WERI-Rb-1 (cell line): ENCODE measurements at regions not wholly inside any gene's neighbourhood (a gene's known extent, or its start where the extent isn't known, plus 50 kb on each side); places are given as distances from the start of the nearest gene placed in this dataset.

ENCODE experiments used
- DNase-seq: peaks from one replicate; pipeline ENCODE4 v3.0.0-alpha.2; 2020
- H3K27ac ChIP-seq: fragments of 250-450 bp; sonication (Bioruptor Pico); 2 replicates; pipeline ENCODE4 v1.5.1; 2020; ENCODE audit warnings: mild to moderate bottlenecking, moderate library complexity
- H3K27me3 ChIP-seq: fragments of 250-450 bp; sonication (Bioruptor Pico); 2 replicates; pipeline ENCODE4 v1.5.1; 2021; ENCODE audit warnings: mild to moderate bottlenecking, low read depth, moderate library complexity; ENCODE audit not compliant: insufficient read depth, severe bottlenecking
- H3K36me3 ChIP-seq: fragments of 250-450 bp; sonication (Bioruptor Pico); 2 replicates; pipeline ENCODE4 v1.5.1; 2020; ENCODE audit warnings: mild to moderate bottlenecking, moderate library complexity
- H3K4me3 ChIP-seq: 2 replicates; pipeline ENCODE4 v1.5.1; 2011; ENCODE audit warnings: low read depth, mild to moderate bottlenecking, control low read depth, low read length
- H3K9me3 ChIP-seq: fragments of 250-450 bp; sonication (Bioruptor Pico); 2 replicates; pipeline ENCODE4 v1.5.1; 2021; ENCODE audit warnings: mild to moderate bottlenecking, moderate library complexity; ENCODE audit not compliant: severe bottlenecking
- CTCF ChIP-seq: IDR thresholded peaks from 2 replicates; pipeline ENCODE4 v1.5.1; 2011; ENCODE audit warnings: low read depth, mild to moderate bottlenecking, control low read depth, inconsistent platforms, low read length

GRCh38 chr14:30158299-30158698 is 230.7 kb upstream of the PRKD1 start:
- no peak for DNase-seq
- H3K27me3 ChIP-seq: no peaks in the 10 kb centered on the region
- H3K27ac ChIP-seq: no peak overlapping the region
- no peaks in the 10 kb centered on the region for H3K36me3 ChIP-seq
- TF ChIP-seq CTCF: no peak
- H3K9me3 ChIP-seq: no peaks in the 10 kb centered on the region
- H3K4me3 ChIP-seq: no peak overlapping the region

GRCh38 chr14:30159374-30159773 is 231.7 kb upstream of the PRKD1 start:
- no peak overlapping the region for H3K27ac ChIP-seq
- TF ChIP-seq CTCF: no peak
- no peak overlapping the region for H3K4me3 ChIP-seq
- no peaks in the 10 kb centered on the region for H3K36me3 ChIP-seq
- DNase-seq: no peak
- no peaks in the 10 kb centered on the region for H3K9me3 ChIP-seq
- H3K27me3 ChIP-seq: no peaks in the 10 kb centered on the region

GRCh38 chr14:30160608-30161007 is 233.0 kb upstream of the PRKD1 start:
- H3K4me3 ChIP-seq: no peak overlapping the region
- H3K36me3 ChIP-seq: no peaks in the 10 kb centered on the region
- H3K27ac ChIP-seq: no peak overlapping the region
- H3K27me3 ChIP-seq: no peaks in the 10 kb centered on the region
- DNase-seq: no peak
- no peak for TF ChIP-seq CTCF
- no peaks in the 10 kb centered on the region for H3K9me3 ChIP-seq

- TF ChIP-seq CTCF: no peak
- H3K4me3 ChIP-seq: no peak overlapping the region
- no peaks in the 10 kb centered on the region for H3K9me3 ChIP-seq
- no peaks in the 10 kb centered on the region for H3K27me3 ChIP-seq
- H3K36me3 ChIP-seq: no peaks in the 10 kb centered on the region
- DNase-seq: no peak
- H3K27ac ChIP-seq: no peak overlapping the region
Measured at GRCh38 chr14:30162066-30162465, 234.4 kb upstream of the PRKD1 start.

- Histone ChIP-seq H3K27ac (no peak overlapping the region), H3K4me3 (no peak overlapping the region), H3K9me3 (no peaks in the 10 kb centered on the region), H3K36me3 (no peaks in the 10 kb centered on the region), H3K27me3 (no peaks in the 10 kb centered on the region)
- DNase-seq: no peak
- TF ChIP-seq CTCF: no peak
Measured at GRCh38 chr14:30165255-30165654, 237.6 kb upstream of the PRKD1 start.

- Histone ChIP-seq H3K9me3 (no peaks in the 10 kb centered on the region), H3K27ac (no peak overlapping the region), H3K36me3 (no peaks in the 10 kb centered on the region), H3K27me3 (no peaks in the 10 kb centered on the region), H3K4me3 (no peak overlapping the region)
- no peak for TF ChIP-seq CTCF
- no peak for DNase-seq
Measured at GRCh38 chr14:30177781-30178180, 250.1 kb upstream of the PRKD1 start.
